GM13976 (cell line): ENCODE measurements at regions not wholly inside any gene's neighbourhood (a gene's known extent, or its start where the extent isn't known, plus 50 kb on each side); places are given as distances from the start of the nearest gene placed in this dataset.

Source experiments
- DNase-seq: peaks from one replicate; pipeline ENCODE4 v3.0.0; 2012; ENCODE audit warnings: low spot score
- in situ Hi-C: fragments of 300-500 bp; cut with MboI; formaldehyde crosslinking; loops from one replicate; pipeline ENCODE4 v1.12.0; 2022; ENCODE audit warnings: low sequenced_read_pairs, mixed read lengths, inconsistent platforms; ENCODE audit not compliant: unreplicated experiment
- TF ChIP-seq, protein P1 (sequence below): IDR thresholded peaks from 2 replicates; pipeline ENCODE4 v1.5.1; 2012; ENCODE audit warnings: borderline replicate concordance, mild to moderate bottlenecking; ENCODE audit not compliant: insufficient read depth; ENCODE audit errors: extremely low read depth, missing control alignments, control extremely low read depth

GRCh38 chr12:30126944-30127343 lies 343.2 kb upstream of the TMTC1 start:
- in situ Hi-C loops: no loop called here
- TF ChIP-seq, protein P1, sequence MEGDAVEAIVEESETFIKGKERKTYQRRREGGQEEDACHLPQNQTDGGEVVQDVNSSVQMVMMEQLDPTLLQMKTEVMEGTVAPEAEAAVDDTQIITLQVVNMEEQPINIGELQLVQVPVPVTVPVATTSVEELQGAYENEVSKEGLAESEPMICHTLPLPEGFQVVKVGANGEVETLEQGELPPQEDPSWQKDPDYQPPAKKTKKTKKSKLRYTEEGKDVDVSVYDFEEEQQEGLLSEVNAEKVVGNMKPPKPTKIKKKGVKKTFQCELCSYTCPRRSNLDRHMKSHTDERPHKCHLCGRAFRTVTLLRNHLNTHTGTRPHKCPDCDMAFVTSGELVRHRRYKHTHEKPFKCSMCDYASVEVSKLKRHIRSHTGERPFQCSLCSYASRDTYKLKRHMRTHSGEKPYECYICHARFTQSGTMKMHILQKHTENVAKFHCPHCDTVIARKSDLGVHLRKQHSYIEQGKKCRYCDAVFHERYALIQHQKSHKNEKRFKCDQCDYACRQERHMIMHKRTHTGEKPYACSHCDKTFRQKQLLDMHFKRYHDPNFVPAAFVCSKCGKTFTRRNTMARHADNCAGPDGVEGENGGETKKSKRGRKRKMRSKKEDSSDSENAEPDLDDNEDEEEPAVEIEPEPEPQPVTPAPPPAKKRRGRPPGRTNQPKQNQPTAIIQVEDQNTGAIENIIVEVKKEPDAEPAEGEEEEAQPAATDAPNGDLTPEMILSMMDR: no peak
- no peak for DNase-seq

- TF ChIP-seq, protein P1: no peak
- in situ Hi-C loops: no loop called here
- DNase-seq: no peak
Observed at GRCh38 chr12:30120522-30120921, 336.8 kb upstream of the TMTC1 start.

GRCh38 chr12:30117483-30117882 lies 333.7 kb upstream of the TMTC1 start:
- TF ChIP-seq, protein P1: no peak
- in situ Hi-C loops: no loop called here
- DNase-seq: no peak

GRCh38 chr12:30111719-30112118 lies 328.0 kb upstream of the TMTC1 start:
- DNase-seq: no peak
- in situ Hi-C loops: no loop called here
- TF ChIP-seq, protein P1: no peak

GRCh38 chr12:30110958-30111586 lies 327.3 kb upstream of the TMTC1 start:
- in situ Hi-C loops: no loop called here
- no peak for DNase-seq
- TF ChIP-seq, protein P1: no peak

GRCh38 chr12:30110498-30110897 lies 326.8 kb upstream of the TMTC1 start:
- TF ChIP-seq, protein P1: no peak
- DNase-seq: no peak
- in situ Hi-C loops: no loop called here
